Naive B cell (primary cell): ENCODE measurements at regions not wholly inside any gene's neighbourhood (a gene's known extent, or its start where the extent isn't known, plus 50 kb on each side); places are given as distances from the start of the nearest gene placed in this dataset.

ENCODE experiments used
- ATAC-seq, 2 donors: fragments of 150-1000 bp; cut with Tn5 transposase; 2 replicates each; pipeline ENCODE4 v1.10.0; 2021; ENCODE audit warnings: low read depth in 2 of 2, mild to moderate bottlenecking in 2 of 2, moderate library complexity in 2 of 2
- DNase-seq: peaks from one replicate; pipeline ENCODE4 v3.0.0; 2022
- H3K27ac Mint-ChIP-seq, 6 donors: one replicate each; pipeline ENCODE4 v1.8.0; 2020 to 2022; ENCODE audit warnings: mild to moderate bottlenecking in 6 of 6, mixed read lengths in 6 of 6, moderate library complexity in 5 of 6, inconsistent platforms in 2 of 6
- H3K27me3 Mint-ChIP-seq, 3 donors: one replicate each; pipeline ENCODE4 v1.8.0; 2021 to 2022; ENCODE audit warnings: mixed read lengths in 3 of 3, mild to moderate bottlenecking in 1 of 3
- H3K36me3 Mint-ChIP-seq, 2 donors: one replicate each; pipeline ENCODE4 v1.8.0; 2020 to 2022; ENCODE audit warnings: mixed read lengths in 2 of 2, inconsistent platforms in 1 of 2, mild to moderate bottlenecking in 1 of 2
- H3K4me1 Mint-ChIP-seq, 3 donors: one replicate each; pipeline ENCODE4 v1.8.0; 2020 to 2022; ENCODE audit warnings: mixed read lengths in 3 of 3, inconsistent platforms in 1 of 3, mild to moderate bottlenecking in 1 of 3, moderate library complexity in 1 of 3
- H3K4me3 Mint-ChIP-seq, 8 donors: one replicate each; pipeline ENCODE4 v1.8.0; 2020 to 2022; ENCODE audit warnings: mild to moderate bottlenecking in 8 of 8, mixed read lengths in 8 of 8, moderate library complexity in 8 of 8, inconsistent platforms in 2 of 8
- H3K9me3 Mint-ChIP-seq, 7 donors: one replicate each; pipeline ENCODE4 v1.8.0; 2020 to 2022; ENCODE audit warnings: mixed read lengths in 7 of 7, mild to moderate bottlenecking in 5 of 7, inconsistent platforms in 2 of 7, moderate library complexity in 1 of 7

GRCh38 chr15:63434576-63435186, 53.0 kb upstream of the CA12 start:
- H3K36me3 Mint-ChIP-seq, result no peaks in the 10 kb centered on the region
- no peak for ATAC-seq
- peaks cover 5 to 7% (median 7%) of the 10 kb centered on the region in 3 donors for H3K4me1 Mint-ChIP-seq
- no peak overlapping the region for H3K4me3 Mint-ChIP-seq
- DNase-seq, result no peak
- H3K27ac Mint-ChIP-seq, result no peak overlapping the region
- peaks cover 0 to 5% (median 0%) of the 10 kb centered on the region in 3 donors for H3K27me3 Mint-ChIP-seq
- peaks cover 0 to 1% (median 0%) of the 10 kb centered on the region in 7 donors for H3K9me3 Mint-ChIP-seq

DNA sequence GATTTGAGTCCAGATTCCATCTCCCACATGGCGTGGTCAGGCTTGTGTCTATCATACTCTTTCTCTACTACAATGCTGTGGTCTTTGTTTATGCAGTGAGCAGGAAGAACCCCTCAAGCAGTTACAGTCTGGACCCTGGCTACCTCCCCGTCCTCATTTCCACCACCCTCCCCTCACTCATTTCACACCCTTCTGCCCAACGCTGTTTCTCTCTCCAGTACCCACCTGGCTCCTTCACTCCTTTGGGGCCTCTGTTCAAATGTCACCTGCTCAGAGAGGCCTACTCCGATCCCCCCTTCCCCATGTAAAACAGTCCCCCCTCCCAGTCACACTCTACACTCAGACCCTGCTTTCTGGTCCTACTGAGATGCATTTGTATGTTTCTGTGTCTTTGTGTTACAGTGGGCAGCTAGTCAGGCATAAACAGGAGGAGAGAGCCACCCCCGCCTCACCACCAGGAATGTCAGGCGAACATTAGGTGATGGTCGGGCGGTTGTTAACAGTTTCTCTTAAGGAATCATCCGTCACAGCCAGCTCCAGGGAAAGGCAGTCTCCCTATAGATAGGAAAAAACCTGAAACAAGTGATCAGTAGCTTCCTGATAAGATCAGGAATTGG, 53.7 kb upstream of the CA12 start:
- H3K9me3 Mint-ChIP-seq, result no peaks in the 10 kb centered on the region
- no peaks in the 10 kb centered on the region for H3K36me3 Mint-ChIP-seq
- peaks cover 0 to 8% (median 0%) of the 10 kb centered on the region in 3 donors for H3K27me3 Mint-ChIP-seq
- H3K27ac Mint-ChIP-seq, result peak overlapping the region in 1 of 6 donors; percentile 41
- no peak overlapping the region for H3K4me3 Mint-ChIP-seq
- peaks cover 5 to 7% (median 7%) of the 10 kb centered on the region in 3 donors for H3K4me1 Mint-ChIP-seq
- DNase-seq (no peak), ATAC-seq (no peak)

GRCh38 chr15:63436341-63436740, 54.7 kb upstream of the CA12 start:
- H3K4me3 Mint-ChIP-seq, result no peak overlapping the region
- no peak for ATAC-seq

DNA sequence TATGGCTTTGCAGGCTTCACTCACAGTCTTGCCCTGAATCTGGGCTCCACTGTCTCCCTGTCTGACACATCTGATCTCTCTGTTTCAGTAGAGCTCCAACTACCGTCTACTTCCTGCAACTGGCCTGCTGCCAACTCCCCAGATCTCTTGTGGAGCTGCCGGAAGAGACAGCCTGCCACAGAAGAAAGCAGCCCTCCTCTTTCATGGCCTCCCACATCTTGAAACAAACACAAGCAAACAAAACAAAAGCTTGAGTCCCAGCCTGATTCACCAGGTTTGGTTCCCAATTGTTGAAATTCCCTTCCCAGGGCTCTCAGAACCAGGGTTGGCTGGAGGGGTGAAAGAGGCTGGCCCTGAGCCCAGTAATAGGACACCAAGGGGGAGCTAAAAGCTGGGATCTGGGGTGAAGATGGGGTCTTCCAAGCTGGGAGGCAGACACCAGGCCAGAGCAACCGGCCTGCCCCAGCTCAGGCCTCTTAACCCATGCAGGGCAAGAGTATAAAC, 55.3 kb upstream of the CA12 start:
- DNase-seq (peak; percentile 1), ATAC-seq (peak; percentile 21 to 32)
- Mint-ChIP-seq H3K27me3 (peaks cover 0 to 8% (median 0%) of the 10 kb centered on the region in 3 donors), H3K27ac (peak overlapping the region in 2 of 6 donors; percentile 4 to 34), H3K4me1 (peaks cover 5 to 7% (median 7%) of the 10 kb centered on the region in 3 donors), H3K9me3 (no peaks in the 10 kb centered on the region), H3K36me3 (no peaks in the 10 kb centered on the region), H3K4me3 (no peak overlapping the region)

More at GRCh38 chr15:63436341-63436740, 54.7 kb upstream of the CA12 start:
- Mint-ChIP-seq H3K27me3 (peaks cover 0 to 8% (median 0%) of the 10 kb centered on the region in 3 donors), H3K9me3 (no peaks in the 10 kb centered on the region), H3K36me3 (no peaks in the 10 kb centered on the region), H3K27ac (peak overlapping the region in 1 of 6 donors; percentile 4), H3K4me1 (peaks cover 5 to 7% (median 7%) of the 10 kb centered on the region in 3 donors)
- no peak for DNase-seq

- peaks cover 5 to 7% (median 7%) of the 10 kb centered on the region in 3 donors for H3K4me1 Mint-ChIP-seq
- no peaks in the 10 kb centered on the region for H3K9me3 Mint-ChIP-seq
- peaks cover 0 to 8% (median 0%) of the 10 kb centered on the region in 3 donors for H3K27me3 Mint-ChIP-seq
- H3K4me3 Mint-ChIP-seq, result no peak overlapping the region
- H3K36me3 Mint-ChIP-seq, result no peaks in the 10 kb centered on the region
- DNase-seq, result no peak
- H3K27ac Mint-ChIP-seq, result peak overlapping the region in 1 of 6 donors; percentile 49
- no peak for ATAC-seq
These were observed 58.1 kb upstream of the CA12 start for GRCh38 chr15:63439536-63440264.

DNA sequence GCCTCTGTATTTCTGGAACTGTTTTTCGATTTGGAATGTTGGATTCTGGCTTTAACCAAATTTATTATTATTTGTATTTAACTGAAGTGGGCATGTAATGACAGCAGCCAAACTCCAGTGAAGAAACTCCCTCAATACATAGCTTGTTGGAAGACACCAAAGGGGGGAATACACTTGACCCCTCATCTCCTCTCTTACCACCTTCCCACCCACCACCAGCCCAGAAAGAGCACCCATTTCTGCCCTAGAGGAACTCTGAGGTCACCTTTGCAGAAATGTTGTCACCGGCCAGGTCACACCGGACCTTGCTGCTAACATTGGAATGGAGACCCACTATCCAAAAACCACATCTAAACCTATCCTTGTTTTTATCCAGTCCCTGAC, 58.6 kb upstream of the CA12 start:
- DNase-seq (no peak), ATAC-seq (no peak)
- H3K27ac Mint-ChIP-seq, result no peak overlapping the region
- no peaks in the 10 kb centered on the region for H3K9me3 Mint-ChIP-seq
- no peaks in the 10 kb centered on the region for H3K36me3 Mint-ChIP-seq
- peaks cover 5 to 7% (median 7%) of the 10 kb centered on the region in 3 donors for H3K4me1 Mint-ChIP-seq
- H3K4me3 Mint-ChIP-seq, result no peak overlapping the region
- peaks cover 0 to 8% (median 0%) of the 10 kb centered on the region in 3 donors for H3K27me3 Mint-ChIP-seq

- Mint-ChIP-seq H3K9me3 (no peaks in the 10 kb centered on the region), H3K27me3 (peaks cover 0 to 8% (median 0%) of the 10 kb centered on the region in 3 donors), H3K4me1 (peaks cover 5 to 7% (median 7%) of the 10 kb centered on the region in 3 donors), H3K36me3 (no peaks in the 10 kb centered on the region), H3K27ac (peak overlapping the region in 1 of 6 donors; percentile 59), H3K4me3 (no peak overlapping the region)
- ATAC-seq (no peak), DNase-seq (no peak)
These were observed 59.1 kb upstream of the CA12 start for GRCh38 chr15:63440756-63441155.

GRCh38 chr15:63441266-63441665, 59.6 kb upstream of the CA12 start:
- DNase-seq (no peak), ATAC-seq (no peak)
- peaks cover 5 to 7% (median 7%) of the 10 kb centered on the region in 3 donors for H3K4me1 Mint-ChIP-seq
- H3K27ac Mint-ChIP-seq, result no peak overlapping the region
- H3K36me3 Mint-ChIP-seq, result no peaks in the 10 kb centered on the region
- no peaks in the 10 kb centered on the region for H3K9me3 Mint-ChIP-seq
- no peak overlapping the region for H3K4me3 Mint-ChIP-seq
- H3K27me3 Mint-ChIP-seq, result peaks cover 0 to 8% (median 0%) of the 10 kb centered on the region in 3 donors

DNA sequence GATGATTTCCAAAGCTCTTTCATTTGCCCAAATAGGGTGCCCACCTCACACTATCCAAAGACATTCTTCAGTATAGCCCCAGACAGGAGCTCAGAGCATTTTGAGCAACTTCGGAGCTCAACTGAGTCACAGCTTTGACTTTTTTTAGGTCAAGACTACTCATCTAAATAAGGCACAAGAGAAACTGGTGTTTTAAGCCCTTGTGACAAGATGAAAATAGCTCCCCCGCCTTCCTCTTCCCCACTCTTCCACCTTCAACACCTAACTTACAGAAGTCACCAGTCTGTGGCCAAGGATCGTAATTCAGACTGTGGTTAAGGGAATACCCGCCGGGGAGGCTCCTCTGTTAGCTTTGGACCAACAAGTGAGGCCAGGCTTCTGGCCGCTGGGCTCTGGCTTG, 60.4 kb upstream of the CA12 start:
- Mint-ChIP-seq H3K4me3 (no peak overlapping the region), H3K27ac (peak overlapping the region in 1 of 6 donors; percentile 56), H3K9me3 (no peaks in the 10 kb centered on the region), H3K36me3 (no peaks in the 10 kb centered on the region), H3K27me3 (peaks cover 0 to 8% (median 0%) of the 10 kb centered on the region in 3 donors), H3K4me1 (peaks cover 0 to 2% (median under 1%) of the 10 kb centered on the region in 3 donors)
- DNase-seq, result no peak
- ATAC-seq, result no peak

DNA sequence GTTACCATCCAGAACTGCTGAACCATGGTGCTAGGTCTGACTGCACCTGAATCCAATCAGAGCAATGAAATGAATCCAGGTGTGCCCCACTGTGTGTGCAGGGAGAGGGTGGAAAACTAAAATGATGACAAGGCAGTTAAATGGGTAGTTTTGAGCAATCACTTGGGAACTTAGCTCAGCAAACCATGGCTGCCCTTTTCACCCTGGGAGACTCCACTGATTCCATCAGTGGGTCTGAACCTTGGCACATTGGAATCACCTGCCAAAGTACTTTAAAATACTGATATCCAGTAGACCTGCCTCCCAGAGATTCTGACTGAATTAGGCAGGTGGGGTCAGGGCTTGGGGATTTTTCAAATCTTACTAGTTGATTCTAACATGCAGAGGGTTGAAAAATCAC, 59.8 kb upstream of the USP3 start:
- Mint-ChIP-seq H3K9me3 (no peaks in the 10 kb centered on the region), H3K4me3 (no peak overlapping the region), H3K27ac (no peak overlapping the region), H3K4me1 (peaks cover 5 to 6% (median 5%) of the 10 kb centered on the region in 3 donors), H3K27me3 (peaks cover 0 to 4% (median 0%) of the 10 kb centered on the region in 3 donors), H3K36me3 (no peaks in the 10 kb centered on the region)
- ATAC-seq, result no peak
- no peak for DNase-seq

- H3K36me3 Mint-ChIP-seq, result no peaks in the 10 kb centered on the region
- no peaks in the 10 kb centered on the region for H3K27me3 Mint-ChIP-seq
- no peak for DNase-seq
- no peaks in the 10 kb centered on the region for H3K9me3 Mint-ChIP-seq
- H3K4me3 Mint-ChIP-seq, result no peak overlapping the region
- no peak for ATAC-seq
- peaks cover 5 to 6% (median 5%) of the 10 kb centered on the region in 3 donors for H3K4me1 Mint-ChIP-seq
- peak overlapping the region in 2 of 6 donors; percentile 26 to 66 for H3K27ac Mint-ChIP-seq
These were observed 58.1 kb upstream of the USP3 start for GRCh38 chr15:63446255-63446654.

DNA sequence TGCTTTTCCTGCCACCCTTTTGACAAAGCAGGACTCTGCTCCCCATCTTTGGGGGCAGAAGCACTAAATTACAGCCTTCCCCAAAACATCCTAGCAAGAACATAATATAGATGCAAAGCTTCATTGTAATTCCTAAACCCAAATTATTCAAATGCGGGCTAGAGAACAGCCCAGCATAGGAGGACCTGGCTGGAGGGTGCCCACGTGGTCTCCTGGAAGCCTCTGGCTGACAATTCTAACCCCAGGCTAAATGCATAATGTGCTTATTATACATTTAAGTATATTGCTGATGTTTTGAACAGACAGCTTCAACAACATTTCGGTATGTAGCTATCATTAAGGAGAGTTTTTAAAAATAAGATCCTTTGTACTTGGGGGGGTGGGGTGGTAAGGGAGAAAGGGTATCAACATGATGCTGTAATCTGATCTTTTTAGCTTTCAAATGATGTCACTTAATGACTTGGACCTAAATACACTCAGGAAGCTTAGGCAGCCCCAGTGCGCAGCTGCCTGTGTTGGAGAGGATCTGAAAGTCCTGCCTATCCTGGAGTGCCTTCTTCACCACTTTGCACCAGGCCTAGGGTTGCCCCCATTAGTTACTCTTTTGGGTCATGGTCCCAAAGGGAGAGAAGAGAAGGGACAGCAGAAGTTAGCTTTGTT, 57.2 kb upstream of the USP3 start:
- Mint-ChIP-seq H3K27ac (no peak overlapping the region), H3K4me3 (no peak overlapping the region), H3K9me3 (no peaks in the 10 kb centered on the region), H3K36me3 (no peaks in the 10 kb centered on the region), H3K27me3 (no peaks in the 10 kb centered on the region), H3K4me1 (peaks cover 5 to 6% (median 5%) of the 10 kb centered on the region in 3 donors)
- DNase-seq (no peak), ATAC-seq (no peak)

DNA sequence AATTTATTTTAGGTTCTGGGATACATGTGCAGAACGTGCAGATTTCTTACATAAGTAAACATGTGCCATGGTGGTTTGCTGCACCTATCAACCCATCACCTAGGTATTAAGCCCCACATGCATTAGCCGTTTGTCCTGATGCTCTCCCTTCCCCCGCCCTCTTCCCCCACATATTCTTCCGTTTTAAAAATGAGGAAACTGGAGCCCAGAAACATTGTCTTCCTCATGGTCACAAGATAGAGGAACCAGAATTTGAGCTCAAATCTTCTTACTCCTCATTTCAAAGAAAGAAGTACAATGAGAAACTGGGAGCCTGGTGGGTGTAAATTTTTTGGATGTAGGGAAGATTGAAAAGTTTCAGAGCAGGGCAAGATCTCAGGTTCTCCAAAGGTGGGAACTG, 56.1 kb upstream of the USP3 start:
- ATAC-seq (no peak), DNase-seq (no peak)
- no peaks in the 10 kb centered on the region for H3K9me3 Mint-ChIP-seq
- no peaks in the 10 kb centered on the region for H3K27me3 Mint-ChIP-seq
- H3K36me3 Mint-ChIP-seq, result no peaks in the 10 kb centered on the region
- H3K4me1 Mint-ChIP-seq, result peaks cover 5 to 6% (median 5%) of the 10 kb centered on the region in 3 donors
- H3K27ac Mint-ChIP-seq, result peak overlapping the region in 1 of 6 donors; percentile 13
- H3K4me3 Mint-ChIP-seq, result no peak overlapping the region
